ENCODE measurements at regions not wholly inside any gene's neighbourhood (a gene's known extent, or its start where the extent isn't known, plus 50 kb on each side); places are given as distances from the start of the nearest gene placed in this dataset.

GRCh38 chr6:160831739-160832138 lies 129.7 kb downstream of the PLG start:
- DNase-seq (ENCODE audit: extremely low spot score), result no peak
- ChIA-PET POLR2A (no interaction called here), CTCF (no interaction called here)
- TF ChIP-seq FOXM1 (IDR thresholded peaks at IDR 0.05; ENCODE audit: borderline replicate concordance), result no peak
- TF ChIP-seq BHLHE40 (IDR thresholded peaks at IDR 0.05; ENCODE audit: borderline replicate concordance), result no peak
- no peak for TF ChIP-seq NFRKB (IDR thresholded peaks at IDR 0.05)
- no peak for TF ChIP-seq SUZ12 (IDR thresholded peaks at IDR 0.05)
- no peak for TF ChIP-seq FOXA1 (IDR thresholded peaks at IDR 0.05)
- TF ChIP-seq SP1 (IDR thresholded peaks at IDR 0.05), result no peak
- TF ChIP-seq TARDBP (IDR thresholded peaks at IDR 0.05), result no peak
- TF ChIP-seq FOXK2 (IDR thresholded peaks at IDR 0.05), result no peak
- TF ChIP-seq HDGF (IDR thresholded peaks at IDR 0.05; ENCODE audit: borderline replicate concordance), result no peak
- no peak for TF ChIP-seq PKNOX1 (IDR thresholded peaks at IDR 0.05)
- no peak for TF ChIP-seq ELF4 (IDR thresholded peaks at IDR 0.05)

DNA sequence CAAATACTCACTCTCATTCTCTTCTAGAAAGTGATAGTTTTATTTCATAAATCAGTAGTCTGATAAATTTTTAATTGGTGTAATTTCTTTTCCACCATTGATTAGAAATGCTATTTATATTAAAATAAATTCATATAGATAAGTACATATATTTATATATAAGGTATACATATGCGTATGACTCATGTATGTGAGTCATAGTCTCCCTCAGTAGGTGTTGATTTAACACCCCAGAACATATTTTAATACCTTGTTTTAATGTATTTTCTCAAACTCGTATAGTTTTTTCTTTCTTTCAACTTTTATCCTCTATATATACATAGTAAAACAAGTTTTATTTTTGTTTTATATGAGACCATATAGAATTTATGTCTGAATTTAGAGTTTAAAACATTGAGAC lies 130.4 kb downstream of the PLG start:
- POLR2A ChIA-PET, result no interaction called here
- CTCF ChIA-PET, result no interaction called here
- TF ChIP-seq FOXA1 (IDR thresholded peaks at IDR 0.05) (no peak), FOXM1 (IDR thresholded peaks at IDR 0.05; ENCODE audit: borderline replicate concordance) (no peak), SUZ12 (IDR thresholded peaks at IDR 0.05) (no peak), CTBP1 (IDR thresholded peaks at IDR 0.05; ENCODE audit: borderline replicate concordance) (no peak), ARNT (IDR thresholded peaks at IDR 0.05) (no peak), TARDBP (IDR thresholded peaks at IDR 0.05) (no peak), BHLHE40 (IDR thresholded peaks at IDR 0.05; ENCODE audit: borderline replicate concordance) (no peak), ELF4 (IDR thresholded peaks at IDR 0.05) (no peak), HDGF (IDR thresholded peaks at IDR 0.05; ENCODE audit: borderline replicate concordance) (no peak), L3MBTL2 (conservative IDR thresholded peaks at IDR 0.05) (no peak), FOXK2 (IDR thresholded peaks at IDR 0.05) (no peak), PKNOX1 (IDR thresholded peaks at IDR 0.05) (no peak), NFRKB (IDR thresholded peaks at IDR 0.05) (no peak), SP1 (IDR thresholded peaks at IDR 0.05) (no peak), ZNF384 (IDR thresholded peaks at IDR 0.05) (no peak), LEF1 (IDR thresholded peaks at IDR 0.05; ENCODE audit: borderline replicate concordance) (no peak)
- DNase-seq (ENCODE audit: extremely low spot score), result no peak

DNA sequence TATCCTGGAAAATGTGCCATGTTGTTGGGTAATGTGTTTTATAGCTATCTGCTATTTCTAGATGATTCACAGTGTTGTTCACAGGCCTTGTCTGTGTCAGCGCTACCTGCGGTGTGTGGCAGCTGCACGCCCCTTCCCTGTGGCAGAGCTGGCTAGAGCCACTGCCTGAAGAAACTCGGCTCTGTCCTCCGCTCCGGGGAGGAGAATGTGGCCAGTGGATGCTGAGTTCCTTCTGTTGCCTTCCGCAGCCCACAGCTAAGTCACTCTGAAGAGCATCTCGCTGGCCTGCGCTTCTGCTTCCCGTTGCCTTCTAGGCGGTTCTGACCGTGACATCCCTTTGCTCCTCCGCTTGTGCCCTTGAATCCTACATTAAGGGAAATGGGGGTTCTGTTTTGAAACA lies 135.1 kb downstream of the PLG start:
- POLR2A ChIA-PET, result no interaction called here
- TF ChIP-seq TARDBP (IDR thresholded peaks at IDR 0.05) (no peak), PKNOX1 (IDR thresholded peaks at IDR 0.05) (no peak), L3MBTL2 (conservative IDR thresholded peaks at IDR 0.05) (no peak), SUZ12 (IDR thresholded peaks at IDR 0.05) (no peak), ZNF384 (IDR thresholded peaks at IDR 0.05) (no peak), ELF4 (IDR thresholded peaks at IDR 0.05) (no peak), LEF1 (IDR thresholded peaks at IDR 0.05; ENCODE audit: borderline replicate concordance) (no peak), NFRKB (IDR thresholded peaks at IDR 0.05) (no peak), ARNT (IDR thresholded peaks at IDR 0.05) (no peak), SP1 (IDR thresholded peaks at IDR 0.05) (no peak), FOXM1 (IDR thresholded peaks at IDR 0.05; ENCODE audit: borderline replicate concordance) (no peak), BHLHE40 (IDR thresholded peaks at IDR 0.05; ENCODE audit: borderline replicate concordance) (no peak), FOXA1 (IDR thresholded peaks at IDR 0.05) (no peak), CTBP1 (IDR thresholded peaks at IDR 0.05; ENCODE audit: borderline replicate concordance) (no peak), HDGF (IDR thresholded peaks at IDR 0.05; ENCODE audit: borderline replicate concordance) (no peak)
- CTCF ChIA-PET, result no interaction called here
- no peak for DNase-seq (ENCODE audit: extremely low spot score)

DNA sequence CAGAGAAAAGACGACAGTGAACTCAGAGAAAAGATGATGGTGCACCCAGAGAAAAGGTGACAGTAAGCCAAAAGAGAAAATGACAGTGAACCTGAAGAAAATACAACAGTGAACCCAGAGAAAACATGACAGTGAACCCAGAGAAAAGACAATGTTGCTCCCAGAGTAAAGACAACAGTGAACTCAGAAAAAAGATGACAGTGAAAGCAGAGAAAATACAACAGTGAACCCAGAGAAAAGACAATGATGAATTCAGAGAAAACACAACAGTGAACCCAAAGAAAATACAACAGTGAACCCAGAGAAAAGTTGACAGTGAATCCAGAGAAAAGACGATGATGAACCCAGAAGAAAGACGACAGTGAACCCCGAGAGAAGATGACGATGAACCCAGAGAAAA lies 140.5 kb upstream of the MAP3K4 start:
- CTCF ChIA-PET, result no interaction called here
- DNase-seq (ENCODE audit: extremely low spot score), result no peak
- POLR2A ChIA-PET, result no interaction called here
- no peak for TF ChIP-seq ELF4 (IDR thresholded peaks at IDR 0.05)
- no peak for TF ChIP-seq ARNT (IDR thresholded peaks at IDR 0.05)
- TF ChIP-seq SP1 (IDR thresholded peaks at IDR 0.05), result no peak
- TF ChIP-seq FOXA1 (IDR thresholded peaks at IDR 0.05), result no peak
- TF ChIP-seq FOXM1 (IDR thresholded peaks at IDR 0.05; ENCODE audit: borderline replicate concordance), result no peak
- no peak for TF ChIP-seq ZNF384 (IDR thresholded peaks at IDR 0.05)
- TF ChIP-seq L3MBTL2 (conservative IDR thresholded peaks at IDR 0.05), result no peak
- no peak for TF ChIP-seq NFRKB (IDR thresholded peaks at IDR 0.05)

- CTCF ChIA-PET, result no interaction called here
- no peak for TF ChIP-seq NFRKB (IDR thresholded peaks at IDR 0.05)
- no peak for TF ChIP-seq ELF4 (IDR thresholded peaks at IDR 0.05)
- TF ChIP-seq ZNF384 (IDR thresholded peaks at IDR 0.05), result no peak
- TF ChIP-seq FOXA1 (IDR thresholded peaks at IDR 0.05), result no peak
- no peak for TF ChIP-seq BHLHE40 (IDR thresholded peaks at IDR 0.05; ENCODE audit: borderline replicate concordance)
- TF ChIP-seq SUZ12 (IDR thresholded peaks at IDR 0.05), result no peak
- no peak for TF ChIP-seq ARNT (IDR thresholded peaks at IDR 0.05)
- TF ChIP-seq SP1 (IDR thresholded peaks at IDR 0.05), result no peak
- TF ChIP-seq HDGF (IDR thresholded peaks at IDR 0.05; ENCODE audit: borderline replicate concordance), result no peak
- TF ChIP-seq FOXM1 (IDR thresholded peaks at IDR 0.05; ENCODE audit: borderline replicate concordance), result no peak
- TF ChIP-seq FOXK2 (IDR thresholded peaks at IDR 0.05), result no peak
- TF ChIP-seq TARDBP (IDR thresholded peaks at IDR 0.05), result no peak
- TF ChIP-seq PKNOX1 (IDR thresholded peaks at IDR 0.05), result no peak
- TF ChIP-seq CTBP1 (IDR thresholded peaks at IDR 0.05; ENCODE audit: borderline replicate concordance), result no peak
- TF ChIP-seq L3MBTL2 (conservative IDR thresholded peaks at IDR 0.05), result no peak
- DNase-seq (ENCODE audit: extremely low spot score), result no peak
- POLR2A ChIA-PET, result no interaction called here
Observed at GRCh38 chr6:160853946-160854345, 137.6 kb upstream of the MAP3K4 start.

- POLR2A ChIA-PET, result no interaction called here
Observed at GRCh38 chr6:160858886-160859285, 132.7 kb upstream of the MAP3K4 start.

More at GRCh38 chr6:160858886-160859285, 132.7 kb upstream of the MAP3K4 start:
- CTCF ChIA-PET, result no interaction called here
- no peak for TF ChIP-seq BHLHE40 (IDR thresholded peaks at IDR 0.05; ENCODE audit: borderline replicate concordance)
- TF ChIP-seq FOXK2 (IDR thresholded peaks at IDR 0.05), result no peak
- TF ChIP-seq PKNOX1 (IDR thresholded peaks at IDR 0.05), result no peak
- no peak for TF ChIP-seq ELF4 (IDR thresholded peaks at IDR 0.05)
- no peak for TF ChIP-seq LEF1 (IDR thresholded peaks at IDR 0.05; ENCODE audit: borderline replicate concordance)
- no peak for TF ChIP-seq TARDBP (IDR thresholded peaks at IDR 0.05)
- no peak for TF ChIP-seq FOXA1 (IDR thresholded peaks at IDR 0.05)
- TF ChIP-seq HDGF (IDR thresholded peaks at IDR 0.05; ENCODE audit: borderline replicate concordance), result no peak
- TF ChIP-seq CTBP1 (IDR thresholded peaks at IDR 0.05; ENCODE audit: borderline replicate concordance), result no peak
- TF ChIP-seq L3MBTL2 (conservative IDR thresholded peaks at IDR 0.05), result no peak
- no peak for TF ChIP-seq FOXM1 (IDR thresholded peaks at IDR 0.05; ENCODE audit: borderline replicate concordance)
- TF ChIP-seq NFRKB (IDR thresholded peaks at IDR 0.05), result no peak
- no peak for DNase-seq (ENCODE audit: extremely low spot score)

Data from HEK293T (cell line).